T47D (cell line): ENCODE measurements at regions not wholly inside any gene's neighbourhood (a gene's known extent, or its start where the extent isn't known, plus 50 kb on each side); places are given as distances from the start of the nearest gene placed in this dataset.

Experiments used
- DNase-seq, 2 experiments: peaks; one replicate each; pipeline versions ENCODE4 v3.0.0 to v3.0.0-alpha.2; 2011 to 2012; ENCODE audit warnings: low read depth in 1 of 2, low spot score in 1 of 2
- JUND ChIP-seq: IDR thresholded peaks from 2 replicates; pipeline ENCODE4 v1.6.1; 2012; ENCODE audit warnings: low read depth
- in situ Hi-C: cut with HindIII; loops from 2 replicates; pipeline ENCODE4 v1.10.0; 2016; ENCODE audit warnings: low sequenced_read_pairs, low pct_unique_long_range_greater_than_20kb

DNA sequence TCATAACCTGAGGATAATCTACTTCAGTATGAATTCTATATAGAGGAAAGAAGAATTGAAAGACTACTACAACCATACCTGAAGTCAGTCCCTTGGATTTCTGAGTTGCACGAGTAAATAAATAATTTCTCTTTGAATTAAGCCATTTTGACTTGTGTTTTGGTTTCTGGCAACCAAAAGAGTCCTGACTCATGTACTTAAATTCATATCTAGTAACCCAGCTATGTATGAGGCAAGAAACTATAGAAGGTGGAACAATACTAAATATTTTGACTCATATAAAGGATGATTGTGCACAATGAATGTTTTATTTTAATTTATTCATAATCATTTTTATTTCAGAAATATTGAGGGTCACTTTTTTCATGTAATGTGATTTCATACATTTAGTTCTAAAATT lies 276.8 kb downstream of the MEF2C start:
- no peak for DNase-seq
- TF ChIP-seq JUND: no peak
- in situ Hi-C loops: no loop called here

DNA sequence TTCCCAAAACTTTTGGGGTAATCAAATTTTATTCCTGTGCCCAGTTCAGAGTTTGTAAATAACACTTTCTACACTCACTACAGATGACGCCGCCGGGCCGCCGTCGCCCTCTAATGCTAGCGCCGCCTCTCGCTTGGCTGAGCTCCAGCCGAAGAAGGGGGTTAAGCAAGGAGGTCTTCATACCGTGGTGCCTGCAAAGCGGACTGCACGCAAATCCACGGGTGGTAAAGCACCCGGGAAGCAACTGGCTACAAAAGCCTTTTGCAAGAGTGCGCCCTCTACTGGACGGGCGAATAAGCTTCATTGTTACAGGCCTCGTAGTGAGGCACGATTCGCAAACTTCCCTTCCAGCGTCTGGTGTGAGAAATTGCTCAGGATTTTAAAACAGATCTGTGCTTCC lies 280.4 kb downstream of the MEF2C start:
- in situ Hi-C loops: no loop called here
- no peak for TF ChIP-seq JUND
- DNase-seq: peak in 1 of 2 experiments; percentile 54

DNA sequence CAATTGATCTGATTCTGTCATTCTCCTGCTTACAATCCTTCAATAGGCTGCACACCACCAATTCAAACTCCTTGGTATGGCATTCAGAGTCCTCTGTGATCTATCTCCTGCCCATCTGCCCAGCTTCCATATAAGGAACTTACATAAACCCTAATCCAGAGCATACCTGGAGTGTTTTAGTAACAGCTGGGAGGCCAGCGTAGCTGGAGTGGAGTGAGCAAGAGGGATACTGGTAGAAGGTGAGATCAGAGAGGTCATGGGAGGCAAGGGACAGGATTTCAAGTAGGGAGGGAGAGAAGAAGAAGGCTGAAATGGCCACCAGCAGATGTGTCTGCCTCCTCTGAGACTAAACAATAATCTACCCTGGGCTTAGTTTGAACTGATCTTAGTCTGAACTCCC lies 288.5 kb downstream of the MEF2C start:
- in situ Hi-C loops: no loop called here
- DNase-seq: no peak
- no peak for TF ChIP-seq JUND

DNA sequence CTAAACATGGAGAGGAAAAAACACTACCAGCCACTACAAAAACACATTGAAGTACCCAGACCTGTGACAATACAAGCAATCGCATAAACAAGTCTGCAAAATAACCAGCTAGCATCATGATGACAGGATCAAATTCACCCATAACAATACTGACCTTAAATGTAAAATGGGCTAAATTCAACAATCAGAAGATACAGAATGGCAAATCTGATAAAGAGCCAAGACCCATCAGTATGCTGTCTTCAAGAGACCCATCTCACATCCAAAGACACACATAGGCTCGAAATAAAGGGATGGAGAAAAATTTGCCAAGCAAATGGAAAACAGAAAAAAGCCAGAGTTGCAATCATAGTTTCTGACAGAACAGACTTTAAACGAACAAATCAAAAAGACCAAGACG lies 294.4 kb downstream of the MEF2C start:
- DNase-seq: no peak
- in situ Hi-C loops: no loop called here
- no peak for TF ChIP-seq JUND

DNA sequence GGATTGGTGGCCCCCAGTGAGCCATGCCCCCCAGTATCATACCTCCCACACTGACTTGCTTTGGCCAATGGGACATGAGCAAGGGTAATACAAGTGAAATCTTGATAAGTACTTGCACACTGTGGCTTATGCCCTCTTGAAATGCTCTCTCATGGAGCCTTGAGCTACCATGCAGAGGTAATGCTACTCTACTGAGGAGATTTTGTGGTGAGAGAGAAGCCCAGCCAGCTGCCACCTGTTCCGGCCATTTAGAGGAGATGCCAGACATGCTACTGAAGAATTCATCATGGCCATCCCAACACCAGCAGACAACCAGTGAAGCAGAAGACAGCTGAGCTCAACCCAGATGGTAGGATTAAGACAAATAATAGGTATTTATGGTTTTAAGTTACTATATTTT lies 299.5 kb downstream of the MEF2C start:
- in situ Hi-C loops: no loop called here
- no peak for DNase-seq
- TF ChIP-seq JUND: no peak

DNA sequence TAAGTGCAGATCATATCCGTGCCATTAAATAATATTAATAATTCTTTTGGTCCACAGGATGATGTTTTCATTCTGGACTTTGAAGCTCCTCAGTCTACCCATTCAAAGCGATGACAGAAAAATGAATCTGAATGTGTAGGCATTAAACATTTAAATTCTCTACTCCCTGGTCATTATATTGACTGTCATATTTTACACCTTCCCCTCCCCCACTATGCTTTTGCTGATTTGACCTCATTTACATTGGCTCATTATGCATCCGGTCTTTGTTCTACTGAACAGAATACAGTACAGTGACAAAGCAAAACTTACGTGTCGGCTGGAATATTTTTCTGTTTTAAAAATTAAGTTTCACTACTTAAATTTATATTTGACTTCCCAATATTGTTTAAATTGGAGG lies 289.7 kb upstream of the TMEM161B start:
- no peak for TF ChIP-seq JUND
- no peak for DNase-seq
- in situ Hi-C loops: no loop called here

DNA sequence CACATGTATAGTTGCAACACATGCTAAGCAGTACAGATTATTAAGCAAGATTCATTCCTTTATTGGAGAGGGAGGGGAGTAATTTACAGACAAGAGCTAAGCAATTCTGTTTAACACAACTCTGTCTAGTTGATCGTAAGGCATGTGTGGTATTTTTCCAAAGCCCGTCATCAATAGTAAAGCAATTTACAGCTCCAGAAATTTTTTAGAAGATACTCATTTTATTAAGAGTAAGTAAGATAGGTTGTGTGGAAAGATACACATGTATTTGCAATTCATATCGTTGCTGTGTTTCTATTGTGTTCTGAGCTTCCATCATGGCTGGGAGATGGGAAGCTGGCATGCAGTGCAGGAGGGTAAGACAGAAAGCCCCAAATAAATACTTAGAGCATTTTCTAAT lies 289.2 kb upstream of the TMEM161B start:
- TF ChIP-seq JUND: no peak
- no peak for DNase-seq
- in situ Hi-C loops: no loop called here

DNA sequence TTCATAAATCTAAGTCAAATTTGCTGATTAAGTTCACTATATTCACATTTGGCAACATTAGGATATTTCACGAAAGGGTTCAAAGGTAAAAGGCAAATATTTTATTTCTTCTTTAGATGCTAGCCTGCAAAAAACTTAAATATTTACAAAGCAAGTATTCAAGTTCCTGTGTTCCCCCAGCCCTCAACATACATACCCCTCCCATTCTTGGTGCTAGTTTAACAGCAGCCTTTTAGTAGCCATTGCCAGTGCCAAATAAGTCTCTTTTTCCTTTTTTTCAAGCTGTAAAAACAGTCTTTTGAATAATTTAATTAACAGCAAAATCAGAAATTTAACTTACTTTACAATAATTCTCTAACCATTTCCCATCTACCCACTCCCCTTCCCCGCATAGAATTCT lies 288.5 kb upstream of the TMEM161B start:
- no peak for DNase-seq
- in situ Hi-C loops: no loop called here
- no peak for TF ChIP-seq JUND

DNA sequence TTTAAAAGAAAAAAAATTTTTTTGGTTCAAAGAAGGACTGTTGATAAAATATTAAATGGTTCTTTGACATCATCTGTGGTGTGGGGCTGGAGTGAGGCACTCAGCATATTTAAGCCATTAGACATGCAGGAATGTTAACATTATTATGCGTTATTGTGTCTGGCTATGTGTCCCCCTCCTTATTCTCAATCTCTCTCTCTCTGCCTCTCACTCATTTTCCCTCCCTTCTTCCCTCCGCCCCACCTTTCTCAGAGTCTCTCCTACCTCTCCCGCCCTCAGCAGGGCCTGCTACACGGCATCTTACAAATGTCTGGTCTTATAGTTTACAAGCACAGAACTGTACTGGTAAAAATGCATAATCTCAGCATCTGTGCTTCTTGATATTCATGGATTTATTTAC lies 287.8 kb upstream of the TMEM161B start:
- in situ Hi-C loops: no loop called here
- no peak for DNase-seq
- no peak for TF ChIP-seq JUND

DNA sequence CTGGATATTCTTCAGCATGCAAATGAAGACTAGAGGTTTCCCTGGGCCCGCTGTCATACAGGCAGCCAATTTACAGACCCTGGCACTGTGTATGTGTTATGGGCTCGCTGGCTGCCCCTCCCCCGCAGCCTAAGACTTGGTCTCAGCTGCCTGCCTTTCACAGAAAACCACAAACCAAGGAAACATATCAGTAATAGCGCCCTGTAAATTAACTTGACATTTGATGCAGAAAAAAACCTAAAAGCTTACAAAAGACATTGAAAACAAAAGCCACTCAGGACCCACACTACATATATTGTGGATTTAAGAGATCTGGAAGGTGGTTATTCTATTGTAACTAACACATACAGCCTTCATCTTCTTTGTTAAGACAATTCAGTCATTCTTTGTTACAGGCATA lies 287.0 kb upstream of the TMEM161B start:
- DNase-seq: peak in 1 of 2 experiments; percentile 7
- no peak for TF ChIP-seq JUND
- in situ Hi-C loops: no loop called here

DNA sequence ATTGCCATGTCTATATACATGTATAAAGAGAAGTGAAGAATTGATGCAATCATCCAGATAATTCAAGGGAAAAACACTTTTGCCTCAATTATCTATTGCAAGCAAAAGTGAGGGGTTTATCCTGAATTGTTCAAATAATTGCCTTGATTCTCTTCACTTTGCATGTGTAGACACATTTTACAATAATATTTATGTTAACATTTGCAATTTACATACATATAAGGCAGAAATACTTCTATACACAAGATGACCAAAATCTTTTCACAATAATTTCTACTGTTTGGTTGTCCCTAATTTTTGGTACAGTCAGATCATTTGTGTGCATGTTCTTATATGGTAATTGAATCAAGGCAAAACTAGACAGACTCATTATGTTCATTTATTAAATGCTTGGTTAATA lies 285.3 kb upstream of the TMEM161B start:
- TF ChIP-seq JUND: no peak
- in situ Hi-C loops: no loop called here
- DNase-seq: no peak

DNA sequence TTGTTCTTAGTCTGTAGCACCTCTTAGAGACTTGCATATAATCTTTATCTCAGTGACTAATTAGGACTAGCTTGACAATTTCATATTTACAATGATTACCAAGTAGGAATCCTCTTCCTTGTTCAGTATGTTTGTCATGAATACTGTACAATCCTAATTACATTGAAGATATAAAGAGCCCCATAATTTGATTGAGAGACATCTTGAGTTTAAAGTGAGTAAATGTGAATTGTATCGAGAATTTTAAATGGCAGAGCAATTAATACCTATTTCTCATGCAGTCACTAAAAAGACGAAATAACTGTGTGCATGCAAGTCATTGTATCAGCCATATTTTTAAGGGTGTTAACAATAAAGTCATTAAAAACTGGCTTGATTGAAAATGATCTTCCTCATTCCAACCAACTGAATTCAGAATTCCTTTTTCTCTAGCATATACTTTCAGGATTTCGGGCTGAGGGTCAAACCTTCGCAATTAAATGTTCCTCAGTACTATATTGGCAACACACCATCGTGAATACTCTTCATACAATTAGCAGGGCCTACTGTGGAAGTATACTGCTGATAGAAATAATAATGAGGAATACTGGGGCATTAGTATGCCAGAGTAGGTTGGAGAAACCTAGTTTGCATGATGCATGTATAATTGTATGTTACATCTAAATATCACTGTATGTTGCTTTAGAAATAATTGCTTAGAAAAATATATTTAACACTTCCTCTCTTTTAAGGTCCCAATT lies 284.7 kb upstream of the TMEM161B start:
- TF ChIP-seq JUND: no peak
- in situ Hi-C loops: no loop called here
- no peak for DNase-seq

DNA sequence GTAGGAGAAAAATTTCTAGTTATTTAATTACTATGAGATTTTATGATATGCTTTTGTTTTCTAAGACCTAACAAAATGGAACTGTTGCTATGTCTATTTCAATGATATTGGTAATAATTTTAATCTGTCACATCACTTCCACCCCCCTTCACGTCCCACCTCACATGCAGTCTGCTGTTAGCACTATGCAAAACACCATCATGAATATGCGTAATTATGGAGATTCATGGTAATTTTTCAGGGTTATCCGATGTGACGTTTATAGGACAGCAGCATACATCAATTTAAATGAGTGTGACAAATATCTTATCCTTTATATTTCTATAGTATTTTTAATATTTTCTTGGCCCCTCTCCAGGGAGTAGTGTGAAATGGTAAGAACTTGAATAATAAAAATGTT lies 283.8 kb upstream of the TMEM161B start:
- in situ Hi-C loops: no loop called here
- no peak for TF ChIP-seq JUND
- no peak for DNase-seq

DNA sequence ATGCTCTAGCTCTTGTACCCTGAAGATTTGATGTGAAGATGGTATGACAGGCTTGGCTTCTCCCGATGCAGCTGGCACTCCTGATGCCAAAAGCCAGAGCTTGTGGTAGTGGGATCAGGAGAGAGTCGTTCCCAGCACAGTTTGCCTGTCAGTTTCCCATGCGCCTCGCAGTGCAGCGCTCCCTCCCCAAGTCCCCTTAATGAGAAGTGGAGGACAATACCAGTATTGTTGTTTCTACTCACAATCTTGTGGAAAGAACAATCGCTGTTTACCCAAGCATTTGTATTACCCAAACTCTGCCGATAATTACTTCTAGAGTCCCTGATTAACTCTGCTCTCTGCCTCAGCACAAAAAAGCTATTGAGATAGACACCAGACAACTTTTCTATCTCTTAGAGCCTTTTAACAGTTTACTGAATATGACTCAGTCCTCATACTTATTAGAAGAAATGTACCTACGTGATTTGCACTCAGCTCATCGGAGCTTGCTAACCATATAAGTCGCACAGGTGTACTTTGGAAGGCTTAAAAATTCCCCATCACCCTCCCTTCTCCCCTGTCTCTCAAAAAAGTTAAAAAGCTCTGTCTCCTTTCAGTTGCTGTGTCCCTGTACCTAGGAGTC lies 283.2 kb upstream of the TMEM161B start:
- DNase-seq: no peak
- TF ChIP-seq JUND: no peak
- in situ Hi-C loops: no loop called here
